Inflammatory macrophage (primary cell): ENCODE measurements at regions not wholly inside any gene's neighbourhood (a gene's known extent, or its start where the extent isn't known, plus 50 kb on each side); places are given as distances from the start of the nearest gene placed in this dataset.
"Not testable (repeated sequence)": the region's sequence is repeated elsewhere in the genome, so short reads cannot be mapped to it uniquely, and the experiment has no call there.

Experiments
- DNase-seq, 2 donors: peaks; one replicate each; pipeline ENCODE4 v3.0.0-alpha.2; 2020 to 2022

DNA sequence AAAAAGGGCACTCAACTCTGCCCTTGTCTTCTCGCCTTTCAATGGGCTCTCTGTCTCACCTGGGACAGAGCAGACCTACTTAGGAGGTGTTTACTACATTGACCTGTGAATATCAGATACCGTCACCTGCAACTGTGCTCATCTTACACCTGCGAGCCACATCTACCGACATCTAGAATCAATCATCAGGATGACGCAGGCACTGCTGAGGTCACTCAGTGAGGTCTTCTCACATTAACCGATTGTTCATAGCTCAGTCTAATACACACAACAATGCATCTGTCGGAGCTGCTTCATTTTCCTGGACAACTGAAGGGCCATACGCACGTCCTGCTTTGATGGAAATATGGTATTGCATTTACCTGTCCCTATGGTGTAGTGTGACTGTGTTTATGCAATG is 211.9 kb downstream of the FGF9 start:
- DNase-seq, result no peak

DNA sequence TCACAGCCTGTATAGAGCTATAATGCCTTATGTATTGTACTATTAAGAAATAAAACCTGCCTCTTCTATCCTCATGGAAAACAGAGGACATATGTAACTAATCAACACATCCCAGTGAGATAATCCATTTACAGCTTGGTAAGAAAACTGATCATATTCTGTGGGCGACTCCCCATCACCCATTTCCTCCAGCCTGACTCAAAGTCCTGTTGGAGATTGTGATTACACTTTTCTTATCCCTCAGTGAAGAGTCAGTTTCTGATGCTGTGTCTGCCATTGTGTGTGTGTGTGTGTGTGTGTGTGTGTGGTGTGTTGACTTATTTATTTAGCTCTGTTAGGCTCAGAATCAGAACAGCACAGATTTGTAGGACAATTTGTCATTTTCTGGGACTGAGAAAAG is 212.8 kb downstream of the FGF9 start:
- no peak for DNase-seq

DNA sequence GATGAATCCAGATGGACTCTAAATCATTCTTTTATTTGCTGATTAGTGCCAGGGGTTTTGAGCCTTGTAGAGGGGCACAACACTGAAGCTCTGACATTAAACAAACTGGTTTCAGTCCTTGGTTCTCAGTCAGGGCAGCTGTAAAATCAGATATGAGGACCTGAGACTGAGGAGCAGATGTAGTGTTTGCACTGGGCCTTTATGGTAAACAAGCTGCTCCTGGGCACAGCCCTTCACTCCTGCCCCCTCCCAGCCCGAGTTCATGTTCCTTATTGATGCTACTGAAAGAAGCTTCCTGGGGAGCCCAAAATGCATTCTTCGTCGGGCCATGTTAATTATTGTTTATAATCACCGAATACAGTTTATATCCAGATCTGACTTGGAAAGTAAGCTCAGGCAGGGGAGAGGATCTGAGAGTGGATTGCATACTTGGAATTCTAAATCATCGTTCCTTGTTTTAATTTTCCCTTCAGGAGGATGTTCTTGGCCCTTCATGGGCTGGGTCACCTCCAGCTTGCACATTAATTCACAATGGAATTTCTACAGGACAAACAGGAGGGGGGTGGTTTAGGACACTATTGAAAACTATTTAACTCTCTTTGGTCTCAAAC is 213.5 kb downstream of the FGF9 start:
- no peak for DNase-seq

DNA sequence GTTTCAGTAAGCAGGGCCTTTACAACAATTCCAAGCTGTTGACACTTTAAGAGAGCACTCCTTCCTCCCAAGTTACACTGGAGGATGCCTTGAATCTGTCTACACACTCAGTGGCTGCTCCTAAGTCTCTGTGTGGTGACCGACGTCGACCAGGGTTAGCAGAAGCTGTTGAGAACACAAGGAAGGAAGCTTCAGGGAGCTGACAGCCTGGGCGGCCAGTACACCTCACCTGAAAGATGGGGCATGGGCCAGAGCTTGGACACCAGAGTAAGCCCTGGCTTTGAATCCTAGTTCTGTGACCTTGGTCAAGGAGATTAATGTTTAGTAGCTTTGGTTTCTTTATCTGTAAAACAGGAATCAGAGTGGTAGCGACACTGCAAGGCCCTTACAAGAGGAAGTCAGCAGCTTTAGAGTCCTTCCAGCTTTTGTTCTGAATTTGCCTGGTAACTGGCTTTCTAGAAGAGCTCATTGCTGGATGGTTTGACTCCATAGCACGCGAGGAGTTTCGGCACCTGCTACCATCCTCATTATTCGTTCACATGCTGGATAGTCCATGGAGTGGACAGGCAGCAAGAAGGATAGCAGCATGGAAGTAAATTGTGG is 214.2 kb downstream of the FGF9 start:
- peak in 1 of 2 donors; percentile 37 for DNase-seq

DNA sequence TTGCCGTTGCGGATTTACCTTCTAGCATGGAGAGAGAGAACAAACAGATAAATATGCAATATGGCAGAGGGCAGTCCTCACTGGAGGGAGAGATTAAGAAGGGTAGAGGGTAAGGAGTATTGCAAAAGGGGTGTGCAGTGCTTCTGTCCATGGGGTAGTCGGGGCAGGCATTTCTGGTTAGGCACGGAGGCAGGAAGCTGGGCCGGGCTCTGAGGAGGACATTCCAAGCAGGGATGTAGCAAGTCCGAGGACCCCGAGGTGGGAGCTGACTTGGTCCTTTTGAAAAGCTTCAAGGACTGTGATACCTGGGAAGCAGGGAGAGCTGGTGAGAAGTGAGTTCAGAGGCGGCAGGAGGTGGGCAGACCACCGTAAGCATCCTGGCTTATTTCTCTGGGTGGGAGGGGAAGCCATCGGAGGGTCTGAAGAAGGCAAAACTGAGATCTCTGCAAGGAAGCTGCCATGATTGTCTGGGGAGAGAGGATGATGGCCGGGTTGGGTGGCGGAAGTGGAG is 214.9 kb downstream of the FGF9 start:
- no peak for DNase-seq

DNA sequence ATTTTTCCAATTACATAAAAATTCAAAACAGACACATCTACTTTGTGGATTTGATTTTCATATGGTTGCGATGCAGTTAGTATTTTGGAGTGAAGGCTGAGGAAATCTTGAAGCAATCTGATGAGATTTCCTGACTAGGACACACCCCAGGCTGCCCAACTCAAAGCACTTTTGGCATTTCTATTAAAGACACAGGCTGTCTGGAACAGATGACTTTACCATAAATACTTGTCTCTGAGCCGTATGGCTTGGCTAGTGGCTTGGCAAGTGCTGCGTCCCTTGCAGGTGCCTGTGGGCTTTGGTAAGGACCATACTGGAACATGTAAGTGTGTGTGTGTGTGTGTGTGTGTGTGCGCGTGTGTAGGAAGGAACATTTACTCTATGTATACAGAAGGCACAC is 218.8 kb downstream of the FGF9 start:
- no peak for DNase-seq

DNA sequence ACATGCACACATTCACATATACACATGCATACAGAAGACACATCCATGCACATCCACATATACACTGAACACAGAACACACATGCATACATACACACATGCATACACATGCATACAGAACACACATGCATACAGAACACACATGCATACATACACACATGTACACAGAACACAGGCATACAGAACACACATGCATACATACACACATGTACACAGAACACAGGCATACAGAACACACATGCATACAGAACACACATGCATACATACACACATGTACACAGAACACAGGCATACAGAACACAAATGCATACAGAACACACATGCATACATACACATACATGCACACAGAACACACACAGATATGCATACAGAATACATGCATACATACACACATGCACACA is 219.3 kb downstream of the FGF9 start:
- not testable (repeated sequence) for DNase-seq

DNA sequence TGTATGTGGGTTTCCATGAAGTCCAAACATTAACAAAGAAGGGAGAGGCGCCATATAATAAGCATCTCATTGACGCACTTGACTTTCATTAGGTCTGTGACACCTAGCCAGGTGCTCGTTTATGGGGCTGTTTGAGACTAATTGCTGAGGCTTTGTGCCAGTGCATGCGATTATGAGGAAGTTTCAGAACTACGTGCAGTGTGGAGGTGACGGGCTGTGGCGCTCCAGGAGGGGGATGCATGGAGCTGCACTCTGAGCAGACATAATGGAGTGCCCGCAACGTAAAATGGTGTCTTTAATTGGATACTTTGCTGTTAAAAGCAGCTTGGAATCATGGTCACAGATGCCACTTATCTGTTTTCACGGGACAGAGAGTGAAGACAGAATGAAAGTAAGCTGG is 223.2 kb downstream of the FGF9 start:
- no peak for DNase-seq

DNA sequence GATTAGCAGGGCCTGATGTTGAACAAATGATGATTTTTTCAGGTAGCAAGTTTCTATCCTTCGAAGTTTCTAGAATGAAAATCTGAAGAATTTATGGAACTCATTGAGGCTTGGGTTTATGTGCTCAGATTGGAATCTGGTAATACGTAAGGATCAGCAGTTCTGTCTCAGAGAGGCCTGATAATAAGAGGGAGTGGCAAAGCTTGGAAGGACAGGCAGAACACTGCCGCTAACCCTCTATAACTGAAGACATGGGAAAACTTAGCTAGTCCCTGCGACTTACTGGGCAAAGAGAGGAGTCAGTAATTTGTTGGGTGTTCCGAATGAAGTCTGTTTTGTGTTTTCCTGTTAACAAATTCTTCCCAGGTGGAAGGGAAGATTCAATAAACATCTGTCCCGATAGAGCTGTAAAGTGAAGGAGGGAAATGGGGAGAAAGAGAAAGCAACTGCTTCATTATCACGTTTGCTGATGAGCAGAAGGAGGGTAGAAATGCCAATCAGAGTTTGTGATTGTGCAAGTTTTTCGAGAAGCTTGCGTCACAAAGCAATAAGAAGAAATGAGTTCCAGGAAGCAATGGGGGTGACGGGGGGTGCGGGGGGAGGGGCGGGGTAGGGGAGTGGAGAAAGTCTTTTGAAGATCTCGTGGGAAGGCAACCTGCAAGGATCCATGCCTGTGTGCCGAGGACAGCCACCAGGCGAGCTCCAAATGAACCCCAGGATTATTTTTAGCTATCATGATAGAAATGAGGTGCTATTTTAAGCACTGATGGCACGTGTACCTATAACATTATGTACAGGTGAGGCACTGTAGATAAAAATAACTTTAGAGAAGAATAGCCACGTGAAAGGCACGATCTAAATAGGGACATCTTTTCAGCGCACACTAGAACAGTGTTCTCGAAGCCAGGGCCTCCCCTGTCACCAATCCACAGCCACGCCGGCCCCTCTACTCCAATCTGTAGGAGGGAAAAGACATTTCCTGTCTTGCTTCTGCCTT is 224.1 kb downstream of the FGF9 start:
- DNase-seq, result peak in 1 of 2 donors; percentile 6

DNA sequence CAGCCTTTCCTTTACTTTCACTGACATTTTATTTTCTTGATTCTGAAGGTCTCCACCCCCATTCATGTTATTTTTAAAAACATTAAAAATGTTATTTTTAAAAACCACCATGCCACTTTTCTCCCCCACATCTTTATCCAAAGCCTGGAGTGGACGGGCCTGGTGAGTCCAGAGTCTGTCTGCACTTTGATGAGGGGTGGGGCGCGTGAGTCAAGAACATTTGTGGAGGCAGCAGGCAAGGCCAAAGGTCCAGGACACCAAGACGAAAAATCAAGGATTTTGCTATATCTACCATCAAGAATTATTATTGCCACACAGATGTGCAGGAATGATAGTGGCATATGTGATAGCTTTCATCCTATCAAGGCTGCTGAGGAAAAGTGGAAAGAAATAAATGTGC is 224.9 kb downstream of the FGF9 start:
- no peak for DNase-seq

DNA sequence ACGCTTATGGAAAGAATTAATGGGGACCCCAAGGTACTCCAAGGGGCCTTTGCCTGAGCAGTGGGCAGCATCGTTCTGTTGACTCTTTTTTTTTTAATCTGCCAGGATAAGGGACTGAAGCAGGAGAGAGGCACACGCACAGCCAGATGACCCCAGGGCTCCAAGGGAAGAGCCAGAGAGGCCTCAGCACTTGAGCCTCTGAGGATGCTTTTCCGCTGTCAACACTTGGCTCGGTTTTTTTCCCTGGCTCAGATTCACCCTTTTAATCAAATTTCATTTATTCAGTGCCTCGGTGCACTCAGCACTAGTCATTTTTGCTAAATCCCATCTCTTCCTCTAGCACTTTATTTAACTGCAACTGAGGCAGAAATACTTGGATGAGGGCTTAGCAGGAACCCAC is 226.3 kb downstream of the FGF9 start:
- DNase-seq, result no peak

DNA sequence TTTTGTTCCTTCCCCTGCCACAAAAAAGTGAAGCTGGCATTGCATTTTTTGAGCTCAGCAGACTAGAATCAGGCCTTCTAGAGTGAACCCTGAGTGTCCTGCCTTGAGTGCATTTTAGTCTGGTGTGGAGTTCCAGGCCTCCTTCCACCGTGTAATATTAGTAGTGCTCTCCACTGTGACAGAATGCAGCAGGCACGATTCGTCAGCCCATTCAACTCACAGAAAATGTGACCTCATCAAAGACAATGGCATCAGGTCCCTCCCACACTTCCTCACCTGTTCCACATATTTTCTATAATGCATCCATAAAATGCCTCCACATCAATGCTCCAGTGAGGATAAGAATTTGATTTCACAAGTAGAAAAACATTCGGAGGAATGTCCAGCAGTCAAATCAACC is 227.6 kb downstream of the FGF9 start:
- DNase-seq, result no peak

DNA sequence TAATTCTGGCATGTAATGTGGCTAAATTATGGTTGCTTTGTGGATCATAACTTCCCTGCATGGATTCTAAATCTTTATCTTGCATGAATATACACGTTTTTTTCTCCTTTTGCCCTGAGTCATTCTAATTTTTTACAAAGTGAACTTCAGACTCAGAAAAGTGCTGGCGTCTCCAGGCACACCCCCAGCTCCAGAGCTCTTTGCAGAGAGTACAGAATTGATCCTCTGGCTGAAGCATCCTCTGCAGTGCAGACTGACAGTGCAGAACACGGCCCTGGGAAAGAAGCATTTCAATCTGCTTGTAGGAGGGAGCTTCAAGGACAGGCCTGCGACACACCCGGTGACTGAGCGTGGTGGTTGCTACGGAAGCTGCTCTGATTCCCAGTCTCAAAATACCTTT is 228.1 kb downstream of the FGF9 start:
- no peak for DNase-seq

DNA sequence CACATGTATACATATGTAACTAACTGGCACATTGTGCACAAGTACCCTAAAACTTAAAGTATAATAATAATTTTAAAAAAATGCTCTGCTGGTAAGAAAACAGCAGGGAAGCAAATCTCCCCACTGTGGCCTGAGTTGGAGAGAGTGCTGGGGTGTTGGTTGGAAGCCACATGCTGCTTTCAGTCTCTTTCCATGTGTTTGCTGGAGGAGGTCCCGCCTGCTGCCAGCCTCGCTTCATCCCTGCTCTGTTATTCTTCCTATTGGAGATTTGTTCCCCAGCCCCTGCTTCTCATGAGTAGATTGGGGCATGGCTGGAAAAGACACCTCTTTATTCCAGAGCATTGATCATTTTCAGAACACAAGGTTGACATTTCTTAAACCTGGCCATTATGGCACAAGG is 230.5 kb downstream of the FGF9 start:
- DNase-seq, result no peak

DNA sequence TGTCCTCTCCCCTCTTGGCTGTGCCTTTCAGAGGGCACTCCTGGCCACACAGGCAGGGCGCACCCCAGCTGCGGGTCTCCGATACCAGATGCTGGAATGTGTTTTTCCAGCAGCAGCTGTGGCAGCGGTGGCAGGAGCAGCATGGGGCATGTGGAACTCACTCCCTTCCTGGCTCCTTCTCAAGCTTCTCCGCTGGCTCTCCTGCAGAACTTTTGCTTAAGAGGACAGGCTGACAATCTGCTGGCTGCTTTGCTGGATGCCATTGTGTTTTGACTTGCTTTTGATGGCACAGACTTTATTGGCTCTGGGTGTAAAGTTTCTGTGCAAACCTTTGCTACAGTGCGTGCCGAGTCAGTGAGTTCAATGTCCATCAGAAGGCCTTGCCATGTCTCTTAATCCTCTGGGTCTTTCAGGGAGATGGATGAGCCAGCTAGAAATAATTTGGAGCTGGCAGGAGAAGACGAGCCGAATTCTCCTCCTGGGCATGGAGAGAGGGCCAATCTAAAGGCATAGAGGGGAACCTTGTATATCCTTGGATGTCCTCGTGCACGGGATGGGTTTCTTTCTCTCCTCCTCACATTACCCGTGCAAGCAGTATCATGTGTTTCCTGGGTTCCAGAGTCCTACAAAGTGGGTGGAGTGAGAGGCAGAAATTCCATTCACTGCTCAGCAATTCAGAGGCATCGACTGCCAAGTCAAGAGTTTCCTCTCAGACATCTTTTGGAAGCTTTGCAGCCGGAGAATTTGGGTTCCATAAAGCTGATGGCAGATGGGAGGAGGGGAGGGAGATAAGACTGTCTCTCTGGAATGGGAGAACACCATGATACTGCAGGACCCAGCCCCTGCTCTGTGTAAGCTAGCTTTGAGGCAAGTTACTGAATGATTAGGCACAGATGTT is 231.2 kb downstream of the FGF9 start:
- no peak for DNase-seq

DNA sequence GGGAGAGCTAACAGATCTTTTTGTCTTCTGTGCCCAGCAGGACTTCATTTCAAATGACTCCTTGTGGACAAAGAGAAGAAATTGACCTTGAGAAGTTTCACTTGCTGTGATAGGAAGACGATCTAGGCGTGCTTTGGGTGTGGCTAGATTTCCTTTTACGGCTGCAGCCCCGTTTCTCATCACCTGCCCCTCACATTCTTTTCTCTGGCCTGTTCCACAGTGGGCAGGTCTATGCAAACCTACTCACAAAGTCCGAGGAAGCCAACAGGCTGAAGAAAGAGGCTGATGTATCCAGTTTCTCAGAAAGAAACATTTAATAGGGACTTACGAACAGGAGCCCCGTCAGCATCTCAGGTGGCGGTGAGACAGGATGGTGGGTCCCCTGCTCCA is 231.8 kb downstream of the FGF9 start:
- no peak for DNase-seq

DNA sequence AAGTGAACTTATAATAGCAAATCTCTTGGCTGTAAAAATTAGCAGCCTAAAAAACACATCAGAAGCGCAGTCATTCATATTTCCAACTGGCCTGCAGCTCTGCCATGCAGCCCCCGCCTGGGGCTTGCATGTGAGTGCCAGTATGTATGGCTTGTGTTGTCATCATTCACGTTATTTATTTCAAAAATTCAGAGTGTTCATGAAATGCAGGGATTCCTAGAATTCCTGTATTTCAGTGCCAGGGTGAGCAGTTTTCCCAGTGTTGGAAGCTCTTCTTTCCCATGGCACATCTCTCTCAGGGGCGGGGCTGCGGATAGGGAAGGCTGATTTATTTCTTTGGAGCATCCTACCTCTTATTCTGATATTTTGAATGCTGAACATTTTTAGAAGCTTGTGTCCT is 234.6 kb downstream of the FGF9 start:
- DNase-seq, result no peak

DNA sequence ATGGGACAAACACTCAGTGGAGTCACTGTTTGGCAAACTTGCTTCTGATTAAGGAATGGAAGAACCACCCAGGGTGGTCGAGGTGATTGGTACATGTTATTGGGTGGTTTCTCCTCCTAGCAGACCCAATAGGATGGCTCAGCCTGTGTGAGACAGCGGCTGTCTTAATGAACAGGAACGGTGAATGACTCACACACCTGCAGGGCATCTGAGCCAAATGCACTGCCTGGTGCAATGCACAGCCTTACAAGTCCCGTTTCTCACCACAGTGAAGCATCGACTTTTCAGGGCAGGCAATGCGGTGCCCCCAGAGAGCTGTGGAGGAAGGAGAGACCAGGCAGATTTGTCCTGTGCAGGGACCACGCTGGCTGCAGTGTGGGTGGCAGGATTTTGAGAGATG is 238.5 kb downstream of the FGF9 start:
- no peak for DNase-seq

DNA sequence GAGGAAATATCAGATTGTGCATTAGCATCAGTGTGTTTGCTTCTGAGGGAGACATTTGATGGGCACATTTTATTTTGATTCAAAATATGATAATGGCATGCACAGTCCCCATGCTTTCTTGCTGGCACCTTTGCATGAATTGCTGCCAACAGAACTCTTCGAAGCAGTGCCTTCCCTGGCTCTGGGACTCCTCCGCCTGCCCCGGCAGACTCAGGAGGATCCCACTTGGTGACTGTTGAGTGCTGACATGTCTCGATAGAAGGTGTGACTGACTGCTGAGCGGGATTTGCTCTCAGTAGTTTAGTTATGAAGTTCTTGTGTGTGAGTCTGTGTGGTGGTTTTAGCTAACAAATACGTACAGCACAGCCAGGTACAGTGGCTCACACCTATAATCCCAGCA is 239.7 kb downstream of the FGF9 start:
- DNase-seq, result no peak

DNA sequence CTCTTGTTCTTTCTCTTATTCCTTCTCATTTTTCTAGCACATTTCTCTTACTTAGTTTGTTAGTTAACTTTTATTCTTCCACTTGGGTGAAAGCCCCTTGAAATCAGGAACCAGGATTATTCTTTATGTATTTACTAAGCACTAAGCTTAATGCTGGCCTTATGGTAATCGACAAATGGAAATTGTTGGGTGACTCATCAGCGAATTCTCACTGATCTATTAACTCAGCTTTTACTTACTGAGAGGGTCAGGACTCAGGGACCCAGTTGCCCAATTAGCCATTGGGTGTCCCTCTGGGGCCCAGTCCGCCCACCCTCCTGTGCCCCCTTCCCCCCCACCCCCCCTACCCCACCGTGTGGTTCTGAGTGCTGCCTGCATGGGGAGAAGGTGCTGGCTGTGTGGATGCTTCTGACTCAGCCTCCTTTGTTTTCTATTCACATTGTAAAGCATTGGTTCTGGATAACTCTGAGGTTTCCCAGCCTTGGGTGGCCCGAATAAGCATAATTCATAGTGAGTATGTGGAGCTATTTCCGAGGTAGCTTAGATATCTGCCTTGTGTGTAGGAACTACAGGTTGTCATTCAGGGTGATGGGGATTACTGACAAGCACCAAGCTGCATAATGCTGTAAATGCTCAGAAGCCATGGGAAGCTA is 240.9 kb downstream of the FGF9 start:
- no peak for DNase-seq

DNA sequence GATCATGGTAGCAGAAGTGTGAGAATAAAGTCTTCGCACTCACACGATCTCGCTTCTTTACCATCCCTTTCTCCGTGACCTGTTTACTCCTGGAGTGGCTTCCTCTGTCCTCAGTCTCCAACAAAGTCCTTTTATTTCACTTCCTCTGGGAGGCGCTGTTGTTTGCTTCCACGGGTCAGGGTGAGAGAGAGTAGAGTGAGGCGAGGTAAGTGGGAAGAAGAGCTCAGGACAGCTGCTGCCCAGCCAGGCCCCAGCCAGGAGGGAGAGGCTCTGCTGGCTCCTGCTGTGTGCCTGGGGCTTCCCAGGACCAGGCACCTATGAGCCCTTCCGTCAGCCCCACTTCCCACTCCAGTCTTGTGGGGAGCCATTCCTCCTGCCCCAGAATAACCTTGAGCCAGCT is 242.1 kb downstream of the FGF9 start:
- DNase-seq, result no peak
